Cardiac fibroblast (primary cell): ENCODE measurements at regions not wholly inside any gene's neighbourhood (a gene's known extent, or its start where the extent isn't known, plus 50 kb on each side); places are given as distances from the start of the nearest gene placed in this dataset.
A peak's percentile ranks its signal among the peaks of the same experiment; 100 is the strongest.

ENCODE experiments used
- DNase-seq, 2 donors: peaks; one replicate each; pipeline versions ENCODE4 v3.0.0 to v3.0.0-alpha.2; 2010; ENCODE audit warnings: low read depth in 2 of 2
- H3K4me3 ChIP-seq, 2 donors: replicated peaks in 1 of 2; 1 replicate in 1 of 2; 2 replicates in 1 of 2; pipeline ENCODE4 v1.5.1; 2011; ENCODE audit warnings: low read depth in 2 of 2, low read length in 2 of 2, mild to moderate bottlenecking in 2 of 2, moderate library complexity in 1 of 2
- CTCF ChIP-seq: IDR thresholded peaks from one replicate; pipeline ENCODE4 v1.5.1; 2011; ENCODE audit warnings: low read depth, mild to moderate bottlenecking, low read length, inconsistent platforms

- no peak for DNase-seq
- TF ChIP-seq CTCF = no peak
- H3K4me3 ChIP-seq = no peak overlapping the region
Observed at GRCh38 chr3:72261566-72262564, 476.9 kb upstream of the PROK2 start.

GRCh38 chr3:72260588-72260910, 475.6 kb upstream of the PROK2 start:
- H3K4me3 ChIP-seq = no peak overlapping the region
- DNase-seq = no peak
- TF ChIP-seq CTCF = no peak

- TF ChIP-seq CTCF = no peak
- no peak overlapping the region for H3K4me3 ChIP-seq
- DNase-seq = peak in 1 of 2 donors; percentile 9
Observed at GRCh38 chr3:72259755-72260587, 475.0 kb upstream of the PROK2 start.

GRCh38 chr3:72258361-72259141, 473.6 kb upstream of the PROK2 start:
- TF ChIP-seq CTCF = no peak
- H3K4me3 ChIP-seq = no peak overlapping the region
- DNase-seq = no peak

- no peak overlapping the region for H3K4me3 ChIP-seq
- no peak for DNase-seq
- TF ChIP-seq CTCF = no peak
Observed at GRCh38 chr3:72257738-72258137, 472.8 kb upstream of the PROK2 start.

GRCh38 chr3:72257203-72257602, 472.3 kb upstream of the PROK2 start:
- no peak for DNase-seq

More at GRCh38 chr3:72257203-72257602, 472.3 kb upstream of the PROK2 start:
- H3K4me3 ChIP-seq = no peak overlapping the region
- no peak for TF ChIP-seq CTCF
